T-helper 2 cell (primary cell): ENCODE measurements at regions not wholly inside any gene's neighbourhood (a gene's known extent, or its start where the extent isn't known, plus 50 kb on each side); places are given as distances from the start of the nearest gene placed in this dataset.

Experiments used
- DNase-seq, 5 experiments: peaks; one replicate each; pipeline versions ENCODE4 v3.0.0 to v3.0.0-alpha.2; 2012 to 2022

DNA sequence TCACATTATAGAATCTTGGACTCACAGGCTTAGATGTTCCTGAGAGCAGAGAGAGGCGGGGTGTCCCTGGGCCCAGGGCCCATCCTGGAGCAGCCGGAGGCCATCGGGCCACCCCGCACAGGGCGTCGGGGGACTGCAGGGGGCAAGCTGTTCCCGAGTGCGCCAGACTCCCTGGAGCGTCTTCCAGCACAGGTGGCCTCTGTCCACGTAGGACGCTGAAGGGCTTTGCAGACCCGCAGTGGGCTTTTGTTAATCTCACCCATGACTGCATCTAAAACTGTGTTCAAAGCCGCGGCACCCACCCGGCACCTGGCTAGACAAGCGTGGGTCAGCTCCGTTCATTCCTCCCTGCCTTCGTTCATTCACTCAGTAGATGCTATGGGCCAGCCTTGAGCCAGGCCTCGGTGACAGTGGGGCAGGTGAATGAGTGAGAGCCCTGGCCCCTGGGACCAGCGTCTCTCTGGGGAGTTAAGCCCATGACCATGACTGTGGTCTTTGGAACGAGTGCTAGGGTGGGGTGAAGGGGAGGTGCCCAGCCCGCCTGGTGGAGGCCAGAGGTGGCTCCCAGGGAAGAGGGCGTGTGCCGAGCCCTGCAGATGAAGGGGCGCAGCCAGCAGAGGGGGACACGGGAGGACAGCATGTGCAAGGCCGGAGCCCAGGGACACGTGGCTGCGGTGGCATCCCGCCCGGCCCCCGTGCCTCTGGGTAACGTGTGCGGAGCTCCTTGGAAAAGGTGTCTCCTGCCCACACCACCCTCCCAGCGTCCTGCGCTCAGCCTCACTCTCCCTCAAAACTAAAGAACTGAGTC lies 98.3 kb downstream of the HMX1 start:
- DNase-seq: peak in 1 of 5 experiments; percentile 1

DNA sequence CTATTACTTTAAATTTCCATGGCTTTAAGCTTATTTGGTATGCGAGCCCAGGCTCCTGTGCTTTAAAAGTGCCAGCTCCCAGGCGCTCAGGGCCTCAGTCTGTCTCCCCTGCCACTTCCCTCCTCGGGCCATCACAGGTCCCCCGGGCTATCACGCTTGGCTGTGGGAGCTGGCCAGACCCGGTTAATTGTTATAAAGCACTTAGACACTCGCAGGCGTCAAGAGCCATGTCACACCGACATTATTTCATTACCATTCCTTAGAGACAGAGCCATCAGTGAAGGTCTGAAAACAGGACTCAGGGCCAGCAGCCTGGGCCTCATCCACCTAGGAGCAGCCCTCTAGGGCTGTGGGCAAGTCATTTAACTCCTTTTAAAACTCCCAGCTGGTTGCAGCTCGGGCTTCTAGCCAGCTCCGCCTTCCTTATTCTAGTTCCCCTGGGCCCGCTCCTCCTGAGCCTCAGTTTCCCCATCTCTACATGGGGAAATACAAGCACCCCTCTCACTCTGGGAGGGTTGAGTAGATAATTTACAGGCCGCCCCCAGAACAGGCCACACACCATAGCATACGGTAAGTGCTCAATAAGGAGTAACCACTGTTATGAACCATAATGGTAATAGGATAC lies 99.0 kb downstream of the HMX1 start:
- DNase-seq: no peak

DNA sequence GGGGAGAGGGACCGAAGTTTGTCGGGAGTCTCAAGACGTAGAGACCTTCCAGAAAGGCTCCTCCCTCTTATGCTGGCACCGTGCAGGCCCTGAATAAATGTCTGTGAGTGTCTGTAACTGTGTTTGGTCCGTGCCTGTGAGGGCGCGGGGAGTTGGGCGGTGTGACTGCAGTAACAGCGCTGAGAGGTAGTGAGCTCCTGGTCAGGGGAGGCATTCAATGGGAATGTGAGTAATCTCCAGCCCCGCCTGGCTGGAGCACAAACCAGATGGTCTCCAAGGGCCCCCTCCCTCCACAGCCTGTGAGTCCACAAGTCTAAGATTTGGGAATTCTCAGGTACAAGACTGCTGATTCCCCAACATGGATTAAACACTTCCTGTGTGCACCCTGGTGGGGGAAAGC lies 100.0 kb downstream of the HMX1 start:
- DNase-seq: no peak

DNA sequence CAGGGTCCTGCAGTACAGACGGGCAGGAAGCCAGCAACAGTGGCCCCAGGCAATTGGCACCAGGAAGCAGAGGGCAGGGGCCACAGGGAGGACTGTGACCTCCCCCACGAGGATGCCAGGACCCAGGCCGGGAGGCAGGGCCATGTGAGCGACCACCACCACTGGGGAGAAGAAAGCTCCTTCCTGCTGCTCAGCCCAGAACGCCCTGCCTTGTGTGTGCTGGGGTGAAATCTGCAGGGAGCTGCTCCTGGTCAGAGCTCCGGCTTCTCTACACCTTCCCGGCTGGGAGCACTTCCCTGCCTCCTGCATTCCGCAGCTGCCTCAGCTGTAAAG lies 100.4 kb downstream of the HMX1 start:
- peak in 1 of 5 experiments; percentile 1 for DNase-seq

DNA sequence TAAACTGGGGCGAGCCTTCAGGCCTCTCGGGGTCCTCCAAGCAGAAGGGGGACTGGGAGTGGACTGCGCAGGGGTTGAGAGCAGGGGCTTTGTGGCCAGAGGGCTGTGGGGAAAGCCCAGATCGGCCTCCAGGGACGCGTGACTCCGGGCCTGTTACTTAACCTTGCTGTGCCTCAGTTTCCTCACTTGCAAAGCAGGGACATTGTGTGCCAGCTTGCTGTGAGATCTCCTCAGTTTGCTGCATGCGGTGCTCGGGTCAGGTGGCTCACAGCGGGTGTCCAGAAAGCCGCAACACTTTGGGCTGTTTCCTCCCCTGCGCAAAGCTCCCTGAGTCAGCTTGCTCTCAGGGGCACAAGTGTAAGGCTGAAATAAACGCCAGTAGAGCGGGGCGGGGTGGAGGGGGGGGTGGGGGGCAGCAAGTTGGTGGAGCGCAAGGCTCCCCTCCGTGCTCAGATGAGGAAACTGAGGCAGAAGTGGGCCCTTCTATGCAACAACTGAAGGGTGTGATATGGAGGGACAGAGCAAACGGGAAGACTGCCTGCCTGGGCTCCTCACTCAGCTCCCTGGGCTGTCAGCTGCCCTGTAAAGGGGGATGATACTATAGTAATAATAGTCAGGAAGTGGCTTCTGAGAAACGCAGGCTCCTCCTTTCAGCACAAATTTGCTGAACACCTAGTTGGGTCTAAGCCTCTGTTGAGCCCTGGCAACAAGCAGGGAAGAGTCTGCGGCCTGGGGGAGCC lies 101.0 kb downstream of the HMX1 start:
- DNase-seq: peak in 1 of 5 experiments; percentile 1

DNA sequence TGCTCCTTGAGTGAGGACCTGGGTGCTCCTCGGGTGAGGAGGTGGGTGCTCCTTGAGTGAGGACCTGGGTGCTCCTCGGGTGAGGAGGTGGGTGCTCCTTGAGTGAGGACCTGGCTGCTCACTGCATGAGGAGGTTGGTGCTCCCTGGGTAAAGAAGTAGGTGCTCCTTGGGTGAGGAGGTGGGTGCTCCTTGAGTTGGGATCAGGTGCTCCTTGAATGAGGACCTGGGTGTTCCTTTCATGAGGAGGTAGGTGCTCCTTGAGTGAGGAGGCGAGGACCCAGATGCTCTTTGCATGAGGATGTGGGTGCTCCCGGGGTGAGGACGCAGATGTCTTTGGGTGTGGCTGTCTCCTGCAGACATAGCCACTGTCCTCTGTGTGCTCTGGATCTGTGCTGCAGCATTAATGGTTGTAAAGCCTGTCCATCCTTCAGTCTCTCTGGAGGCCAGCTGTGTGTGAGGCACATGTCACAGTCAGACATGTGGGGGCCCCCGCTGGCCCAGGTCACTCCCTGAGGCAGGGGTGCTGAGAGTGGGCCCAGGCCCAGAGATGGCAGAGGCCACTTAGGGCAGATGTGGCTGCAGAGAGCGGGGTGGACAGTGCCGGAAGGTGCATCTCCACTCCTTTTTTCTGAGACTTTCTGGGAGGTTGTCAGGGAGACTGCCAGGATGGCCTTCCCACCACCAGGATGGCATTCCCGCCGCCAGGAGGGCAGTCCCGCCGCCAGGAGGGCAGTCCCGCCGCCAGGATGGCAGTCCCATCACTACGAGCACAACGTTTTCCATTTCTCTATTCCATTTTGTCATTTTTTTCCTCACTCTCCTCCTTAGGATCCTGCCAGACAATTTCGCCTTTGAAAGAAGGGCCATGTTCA lies 101.8 kb downstream of the HMX1 start:
- DNase-seq: no peak

DNA sequence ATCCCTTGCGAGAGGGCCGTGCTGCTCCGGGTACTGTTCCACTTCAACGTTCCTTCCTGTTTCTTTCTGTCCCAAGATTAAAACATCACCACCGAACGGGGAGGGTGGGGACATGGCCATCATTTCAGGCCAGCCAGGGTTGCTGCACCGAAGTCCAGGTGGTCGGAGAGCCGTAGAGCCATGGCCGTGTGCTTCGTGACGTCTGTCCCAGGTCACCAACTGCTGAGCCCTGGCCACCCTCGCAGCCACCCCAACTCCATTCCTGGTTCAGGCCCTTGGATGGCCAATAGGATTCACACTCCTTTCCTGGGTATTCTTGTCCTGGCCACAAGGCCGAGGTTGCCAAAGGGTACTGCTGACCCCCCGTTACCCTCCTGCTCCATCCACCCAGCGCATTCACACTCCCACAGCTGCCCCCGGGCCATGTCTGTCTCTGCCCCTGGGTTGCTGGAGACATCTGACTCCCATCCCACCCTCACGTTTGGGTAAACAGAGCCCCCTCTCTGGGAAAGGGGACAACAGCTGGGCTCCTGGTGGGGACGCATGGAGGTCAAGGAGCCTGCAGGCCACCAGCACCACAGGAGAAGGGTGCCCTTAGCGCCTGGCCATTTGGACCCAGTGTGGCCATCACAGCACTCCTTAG lies 103.2 kb downstream of the HMX1 start:
- DNase-seq: peak in 1 of 5 experiments; percentile 1

DNA sequence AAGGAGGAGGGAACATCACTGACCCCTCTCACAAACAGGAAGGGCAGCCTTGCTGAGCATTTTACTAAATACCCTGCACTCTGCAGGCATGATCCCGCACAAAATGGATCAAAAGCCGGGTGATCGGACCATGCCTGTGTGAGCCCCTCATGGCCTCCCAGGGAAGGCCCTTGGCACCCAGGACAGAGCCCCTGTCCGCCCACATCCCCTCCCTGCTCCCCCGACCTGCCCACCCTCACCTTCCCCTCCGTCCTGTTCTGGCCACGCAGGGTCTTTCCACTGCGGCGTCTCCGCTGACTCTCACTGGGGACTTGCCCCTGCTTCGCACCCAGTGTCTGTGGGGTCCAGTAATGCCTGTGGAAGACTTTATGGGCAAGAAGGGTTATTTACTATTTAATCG lies 105.0 kb downstream of the HMX1 start:
- DNase-seq: peak in 1 of 5 experiments; percentile 1

GRCh38 chr4:8765631-8766590 lies 105.7 kb downstream of the HMX1 start:
- DNase-seq: peak in 1 of 5 experiments; percentile 2

GRCh38 chr4:8765084-8765483 lies 106.6 kb downstream of the HMX1 start:
- DNase-seq: peak in 1 of 5 experiments; percentile 1

GRCh38 chr4:8763966-8764901 lies 107.4 kb downstream of the HMX1 start:
- DNase-seq: peak in 1 of 5 experiments; percentile 2

GRCh38 chr4:8762951-8763735 lies 108.5 kb downstream of the HMX1 start:
- DNase-seq: peak in 1 of 5 experiments; percentile 0

DNA sequence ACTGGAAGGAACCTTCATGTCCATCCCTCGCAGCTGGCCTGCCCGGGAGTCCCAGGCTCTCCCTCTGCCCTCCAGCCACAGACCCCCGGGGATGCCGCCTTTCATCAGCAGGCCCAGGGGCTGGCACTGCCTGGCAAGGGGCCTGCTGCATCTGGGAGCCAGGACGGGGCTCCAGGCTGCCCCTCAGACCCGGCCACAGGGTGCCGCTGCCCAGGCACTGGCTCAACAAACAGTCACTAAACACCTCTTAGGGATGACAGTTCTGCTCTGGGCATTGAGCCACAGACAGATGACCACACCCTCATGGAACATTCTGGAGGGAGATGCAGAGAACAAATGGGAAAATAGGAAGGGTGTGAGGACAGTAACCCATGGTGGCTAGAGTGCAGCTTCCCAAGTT lies 109.3 kb downstream of the HMX1 start:
- peak in 1 of 5 experiments; percentile 0 for DNase-seq

GRCh38 chr4:8761824-8762205 lies 109.8 kb downstream of the HMX1 start:
- DNase-seq: peak in 1 of 5 experiments; percentile 2

DNA sequence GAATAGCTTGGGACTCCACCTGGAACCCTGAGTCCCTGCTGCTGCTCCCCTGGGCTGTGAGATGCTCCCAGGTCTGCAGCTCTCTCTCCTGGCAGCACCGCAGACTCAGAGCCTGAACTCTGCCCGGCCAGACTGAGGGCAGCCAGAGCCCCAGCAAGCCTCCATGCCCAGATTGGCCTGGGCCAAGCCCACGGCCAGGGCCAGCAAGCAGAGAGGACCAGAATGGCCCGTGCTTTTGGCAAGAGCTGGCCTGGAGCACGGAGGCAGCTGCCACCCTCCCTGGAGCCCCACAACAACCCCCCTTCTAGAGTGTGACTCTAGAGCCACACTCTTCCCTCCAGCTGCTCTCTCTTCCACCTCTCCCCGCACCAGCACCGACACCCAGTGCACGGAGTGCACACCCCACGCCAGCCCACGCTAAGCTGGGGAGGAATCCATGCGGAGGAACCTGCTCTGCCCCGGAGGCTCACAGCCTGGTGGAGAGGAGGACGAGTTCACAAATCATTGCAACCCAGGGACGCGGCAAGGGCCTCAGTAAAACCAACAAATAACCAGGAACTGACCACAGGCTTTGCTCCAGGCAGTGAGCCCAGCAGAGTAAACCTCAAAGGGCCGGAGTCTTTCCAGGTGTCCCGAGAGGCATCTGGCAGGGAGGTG lies 110.3 kb downstream of the HMX1 start:
- no peak for DNase-seq

- DNase-seq: peak in 1 of 5 experiments; percentile 2
These were observed 111.1 kb downstream of the HMX1 start for GRCh38 chr4:8760561-8760960.

- DNase-seq: no peak
These were observed 111.7 kb downstream of the HMX1 start for GRCh38 chr4:8759987-8760386.

- no peak for DNase-seq
These were observed 114.8 kb downstream of the HMX1 start for GRCh38 chr4:8756816-8757215.
